Trophoblast cell (in vitro differentiated cells and primary cell): ENCODE measurements at regions not wholly inside any gene's neighbourhood (a gene's known extent, or its start where the extent isn't known, plus 50 kb on each side); places are given as distances from the start of the nearest gene placed in this dataset.
A peak's percentile ranks its signal among the peaks of the same experiment; 100 is the strongest.
"Not testable (repeated sequence)": the region's sequence is repeated elsewhere in the genome, so short reads cannot be mapped to it uniquely, and the experiment has no call there.

Source experiments
- DNase-seq, 2 donors: peaks; one replicate each; pipeline ENCODE4 v3.0.0-alpha.2; 2016
- H2AFZ ChIP-seq: 2 replicates; pipeline ENCODE4 v1.6.1; 2013; ENCODE audit warnings: low read length, moderate library complexity, mild to moderate bottlenecking; ENCODE audit not compliant: insufficient read depth, poor library complexity
- H2AK5ac ChIP-seq: 2 replicates; pipeline ENCODE4 v1.6.1; 2013; ENCODE audit warnings: mild to moderate bottlenecking, low read length
- H2BK120ac ChIP-seq: 2 replicates; pipeline ENCODE4 v1.6.1; 2013; ENCODE audit warnings: low read length, mild to moderate bottlenecking, moderate library complexity; ENCODE audit not compliant: insufficient read depth, poor library complexity
- H2BK12ac ChIP-seq: 2 replicates; pipeline ENCODE4 v1.6.1; 2013; ENCODE audit warnings: mild to moderate bottlenecking, low read length, moderate library complexity
- H2BK5ac ChIP-seq: 2 replicates; pipeline ENCODE4 v1.6.1; 2013; ENCODE audit warnings: low read length, low read depth, moderate library complexity, mild to moderate bottlenecking; ENCODE audit not compliant: poor library complexity
- H3K14ac ChIP-seq: 2 replicates; pipeline ENCODE4 v1.6.1; 2013; ENCODE audit warnings: mild to moderate bottlenecking, low read length
- H3K18ac ChIP-seq: 2 replicates; pipeline ENCODE4 v1.6.1; 2013; ENCODE audit warnings: mild to moderate bottlenecking, low read length
- H3K23ac ChIP-seq: 2 replicates; pipeline ENCODE4 v1.6.1; 2013; ENCODE audit warnings: low read length
- H3K27ac ChIP-seq: 2 replicates; pipeline ENCODE4 v1.5.1; 2013; ENCODE audit warnings: low read depth, mild to moderate bottlenecking, inconsistent platforms, low read length, moderate library complexity
- H3K27me3 ChIP-seq: 2 replicates; pipeline ENCODE4 v1.6.1; 2013; ENCODE audit warnings: inconsistent platforms, mild to moderate bottlenecking, low read length, moderate library complexity; ENCODE audit not compliant: insufficient read depth
- H3K36me3 ChIP-seq, 2 experiments: 1 replicate in 1 of 2; 2 replicates in 1 of 2; pipeline ENCODE4 v1.6.1; 2013; ENCODE audit warnings: low read length in 2 of 2, mild to moderate bottlenecking in 2 of 2, moderate library complexity in 1 of 2; ENCODE audit not compliant: insufficient read depth in 2 of 2, control insufficient read depth in 1 of 2
- H3K4ac ChIP-seq: 2 replicates; pipeline ENCODE4 v1.6.1; 2013; ENCODE audit warnings: low read depth, mild to moderate bottlenecking, low read length, moderate library complexity
- H3K4me1 ChIP-seq, 2 experiments: 1 replicate in 1 of 2; 2 replicates in 1 of 2; pipeline ENCODE4 v1.6.1; 2013; ENCODE audit warnings: low read length in 2 of 2, mild to moderate bottlenecking in 2 of 2, moderate library complexity in 1 of 2; ENCODE audit not compliant: insufficient read depth in 2 of 2, control insufficient read depth in 1 of 2
- H3K4me2 ChIP-seq: 2 replicates; pipeline ENCODE4 v1.6.1; 2013; ENCODE audit warnings: inconsistent platforms, mild to moderate bottlenecking, low read length, moderate library complexity
- H3K4me3 ChIP-seq: 2 replicates; pipeline ENCODE4 v1.5.1; 2013; ENCODE audit warnings: mild to moderate bottlenecking, low read depth, low read length, inconsistent platforms
- H3K79me1 ChIP-seq: one replicate; pipeline ENCODE4 v1.6.1; 2013; ENCODE audit warnings: low read length
- H3K79me2 ChIP-seq: 2 replicates; pipeline ENCODE4 v1.6.1; 2013; ENCODE audit warnings: low read length, mild to moderate bottlenecking; ENCODE audit not compliant: control insufficient read depth, insufficient read depth, poor library complexity
- H3K9ac ChIP-seq: 2 replicates; pipeline ENCODE4 v1.6.1; 2013; ENCODE audit warnings: mild to moderate bottlenecking, low read length
- H3K9me3 ChIP-seq: 2 replicates; pipeline ENCODE4 v1.6.1; 2013; ENCODE audit warnings: low read depth, mild to moderate bottlenecking, control low read depth, inconsistent platforms, low read length; ENCODE audit not compliant: insufficient read depth
- H4K12ac ChIP-seq: 2 replicates; pipeline ENCODE4 v1.6.1; 2013; ENCODE audit warnings: low read depth, mild to moderate bottlenecking, low read length, moderate library complexity
- H4K8ac ChIP-seq: 2 replicates; pipeline ENCODE4 v1.6.1; 2013; ENCODE audit warnings: low read depth, mild to moderate bottlenecking, low read length, moderate library complexity
- H4K91ac ChIP-seq: one replicate; pipeline ENCODE4 v1.6.1; 2013; ENCODE audit warnings: low read depth, mild to moderate bottlenecking, low read length, moderate library complexity
- WGBS: extraction: QIAGEN DNeasy Blood & Tissue Kit; methylation state at CpG from one replicate; pipeline ENCODE4 v1.1.7; 2013; ENCODE audit warnings: missing lambda C conversion rate; ENCODE audit not compliant: insufficient read length, insufficient coverage; ENCODE audit errors: extremely low coverage; 5-methylcytosine and 5-hydroxymethylcytosine counted together

GRCh38 chr9:134548185-134548584 is 93.4 kb upstream of the COL5A1 start:
- no CpG with 5 or more reads among the region's 8 CpGs for WGBS
- Histone ChIP-seq H2BK120ac (no peak overlapping the region), H3K4me3 (no peak overlapping the region)

GRCh38 chr9:134548618-134549017 is 93.0 kb upstream of the COL5A1 start:
- Histone ChIP-seq H3K23ac (no peak overlapping the region), H4K12ac (no peak overlapping the region), H3K14ac (no peak overlapping the region), H2AK5ac (peak overlapping the region; percentile 42), H3K4me2 (no peak overlapping the region), H3K79me2 (peaks cover 11% of the 10 kb centered on the region), H2AFZ (no peak overlapping the region), H3K4me1 (peaks cover 42 to 53% of the 10 kb centered on the region in 2 experiments), H3K9me3 (no peaks in the 10 kb centered on the region), H3K9ac (no peak overlapping the region), H3K79me1 (peaks cover 55% of the 10 kb centered on the region), H2BK120ac (peak overlapping the region; percentile 37), H4K8ac (no peak overlapping the region), H3K27me3 (no peaks in the 10 kb centered on the region), H2BK5ac (no peak overlapping the region), H3K18ac (no peak overlapping the region), H3K4ac (no peak overlapping the region), H2BK12ac (peak overlapping the region; percentile 88), H3K4me3 (no peak overlapping the region), H4K91ac (peak overlapping the region; percentile 70), H3K27ac (no peak overlapping the region), H3K36me3 (no peaks in the 10 kb centered on the region)
- no peak for DNase-seq
- WGBS, result no CpG with 5 or more reads among the region's 17 CpGs

More at GRCh38 chr9:134548185-134548584, 93.4 kb upstream of the COL5A1 start:
- Histone ChIP-seq H3K4ac (no peak overlapping the region), H3K14ac (no peak overlapping the region), H3K9ac (no peak overlapping the region), H3K4me2 (no peak overlapping the region), H4K8ac (no peak overlapping the region), H2AK5ac (peak overlapping the region; percentile 36), H3K79me2 (peaks cover 11% of the 10 kb centered on the region), H2BK12ac (peak overlapping the region; percentile 47), H3K79me1 (peaks cover 52% of the 10 kb centered on the region), H4K12ac (no peak overlapping the region), H3K4me1 (peaks cover 42 to 49% of the 10 kb centered on the region in 2 experiments), H3K23ac (no peak overlapping the region), H3K27me3 (no peaks in the 10 kb centered on the region), H2BK5ac (no peak overlapping the region), H2AFZ (no peak overlapping the region), H3K18ac (no peak overlapping the region), H3K27ac (no peak overlapping the region), H4K91ac (peak overlapping the region; percentile 70), H3K9me3 (no peaks in the 10 kb centered on the region), H3K36me3 (no peaks in the 10 kb centered on the region)
- no peak for DNase-seq

- Histone ChIP-seq H3K36me3 (no peaks in the 10 kb centered on the region), H3K9me3 (no peaks in the 10 kb centered on the region), H2BK12ac (peak overlapping the region; percentile 88), H3K27me3 (no peaks in the 10 kb centered on the region), H3K23ac (no peak overlapping the region), H3K79me1 (peaks cover 55% of the 10 kb centered on the region), H3K4me1 (peaks cover 38 to 50% of the 10 kb centered on the region in 2 experiments), H4K12ac (no peak overlapping the region), H3K14ac (peak overlapping the region; percentile 34), H3K4ac (peak overlapping the region; percentile 16), H4K91ac (peak overlapping the region; percentile 45), H3K18ac (no peak overlapping the region), H3K9ac (no peak overlapping the region), H3K4me3 (no peak overlapping the region), H2AFZ (no peak overlapping the region), H2BK5ac (no peak overlapping the region), H2BK120ac (peak overlapping the region; percentile 18), H3K4me2 (no peak overlapping the region), H4K8ac (no peak overlapping the region), H3K27ac (no peak overlapping the region), H3K79me2 (peaks cover 11% of the 10 kb centered on the region), H2AK5ac (peak overlapping the region; percentile 42)
- no CpG with 5 or more reads among the region's 13 CpGs for WGBS
- no peak for DNase-seq
Observed at GRCh38 chr9:134549336-134549735, 92.3 kb upstream of the COL5A1 start.

DNA sequence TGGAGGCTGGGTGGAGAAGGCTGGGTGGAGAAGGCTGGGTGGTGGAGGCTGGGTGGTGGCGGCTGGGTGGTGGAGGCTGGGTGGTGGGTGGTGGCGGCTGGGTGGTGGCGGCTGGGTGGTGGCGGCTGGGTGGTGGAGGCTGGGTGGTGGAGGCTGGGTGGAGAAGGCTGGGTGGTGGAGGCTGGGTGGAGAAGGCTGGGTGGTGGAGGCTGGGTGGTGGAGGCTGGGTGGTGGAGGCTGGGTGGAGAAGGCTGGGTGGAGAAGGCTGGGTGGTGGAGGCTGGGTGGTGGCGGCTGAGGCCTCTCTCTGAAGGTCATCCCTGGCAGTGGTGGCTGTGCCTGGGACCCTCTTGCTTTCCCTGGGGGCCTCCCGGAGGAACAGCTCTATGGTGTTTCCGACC is 91.5 kb upstream of the COL5A1 start:
- not testable (repeated sequence) for H3K23ac ChIP-seq, H2AK5ac ChIP-seq, H2BK120ac ChIP-seq, H3K9me3 ChIP-seq, H3K4me2 ChIP-seq, H3K14ac ChIP-seq, H3K4ac ChIP-seq, H4K12ac ChIP-seq, H3K27me3 ChIP-seq, H2BK5ac ChIP-seq, H2AFZ ChIP-seq, H3K4me3 ChIP-seq, H4K8ac ChIP-seq, H3K27ac ChIP-seq, H3K9ac ChIP-seq, H3K36me3 ChIP-seq, H3K18ac ChIP-seq, DNase-seq
- peak overlapping the region; percentile 12 for H2BK12ac ChIP-seq
- peaks cover 40 to 52% of the 10 kb centered on the region in 2 experiments for H3K4me1 ChIP-seq
- H3K79me2 ChIP-seq, result peaks cover 11% of the 10 kb centered on the region
- H3K79me1 ChIP-seq, result peaks cover 56% of the 10 kb centered on the region
- WGBS, result no CpG with 5 or more reads among the region's 7 CpGs
- peak overlapping the region; percentile 12 for H4K91ac ChIP-seq
